GM10266 (cell line): ENCODE measurements at regions not wholly inside any gene's neighbourhood (a gene's known extent, or its start where the extent isn't known, plus 50 kb on each side); places are given as distances from the start of the nearest gene placed in this dataset.

Experiments used
- DNase-seq: peaks from one replicate; pipeline ENCODE4 v3.0.0; 2012; ENCODE audit errors: extremely low spot score
- TF ChIP-seq, protein P1 (sequence below): IDR thresholded peaks from 2 replicates; pipeline ENCODE4 v1.5.1; 2012; ENCODE audit warnings: mild to moderate bottlenecking, low read depth; ENCODE audit not compliant: control insufficient read depth, insufficient read depth; ENCODE audit errors: missing control alignments

- TF ChIP-seq, protein P1, sequence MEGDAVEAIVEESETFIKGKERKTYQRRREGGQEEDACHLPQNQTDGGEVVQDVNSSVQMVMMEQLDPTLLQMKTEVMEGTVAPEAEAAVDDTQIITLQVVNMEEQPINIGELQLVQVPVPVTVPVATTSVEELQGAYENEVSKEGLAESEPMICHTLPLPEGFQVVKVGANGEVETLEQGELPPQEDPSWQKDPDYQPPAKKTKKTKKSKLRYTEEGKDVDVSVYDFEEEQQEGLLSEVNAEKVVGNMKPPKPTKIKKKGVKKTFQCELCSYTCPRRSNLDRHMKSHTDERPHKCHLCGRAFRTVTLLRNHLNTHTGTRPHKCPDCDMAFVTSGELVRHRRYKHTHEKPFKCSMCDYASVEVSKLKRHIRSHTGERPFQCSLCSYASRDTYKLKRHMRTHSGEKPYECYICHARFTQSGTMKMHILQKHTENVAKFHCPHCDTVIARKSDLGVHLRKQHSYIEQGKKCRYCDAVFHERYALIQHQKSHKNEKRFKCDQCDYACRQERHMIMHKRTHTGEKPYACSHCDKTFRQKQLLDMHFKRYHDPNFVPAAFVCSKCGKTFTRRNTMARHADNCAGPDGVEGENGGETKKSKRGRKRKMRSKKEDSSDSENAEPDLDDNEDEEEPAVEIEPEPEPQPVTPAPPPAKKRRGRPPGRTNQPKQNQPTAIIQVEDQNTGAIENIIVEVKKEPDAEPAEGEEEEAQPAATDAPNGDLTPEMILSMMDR: no peak
- no peak for DNase-seq
These were observed 95.6 kb downstream of the P2RY1 start for GRCh38 chr3:152930516-152930915.

DNA sequence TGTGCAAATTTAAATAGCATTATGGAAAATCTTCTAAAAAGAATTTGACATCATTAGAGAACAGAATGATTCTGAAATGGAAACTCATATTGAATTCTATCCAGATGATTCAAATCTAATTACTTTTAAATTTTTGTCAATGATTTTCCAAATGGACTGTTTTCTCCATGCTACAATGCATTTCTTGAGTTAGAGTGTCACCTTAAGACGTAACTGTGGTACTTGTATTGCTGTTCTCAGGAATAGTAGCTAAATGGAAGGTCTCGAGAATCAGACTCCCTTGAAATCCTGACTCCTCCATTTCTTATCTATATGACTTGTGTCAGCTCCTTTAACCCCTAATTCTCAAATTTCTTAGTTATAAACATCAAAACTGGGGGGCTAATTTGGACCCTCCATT, 102.3 kb downstream of the P2RY1 start:
- TF ChIP-seq, protein P1: no peak
- no peak for DNase-seq

DNA sequence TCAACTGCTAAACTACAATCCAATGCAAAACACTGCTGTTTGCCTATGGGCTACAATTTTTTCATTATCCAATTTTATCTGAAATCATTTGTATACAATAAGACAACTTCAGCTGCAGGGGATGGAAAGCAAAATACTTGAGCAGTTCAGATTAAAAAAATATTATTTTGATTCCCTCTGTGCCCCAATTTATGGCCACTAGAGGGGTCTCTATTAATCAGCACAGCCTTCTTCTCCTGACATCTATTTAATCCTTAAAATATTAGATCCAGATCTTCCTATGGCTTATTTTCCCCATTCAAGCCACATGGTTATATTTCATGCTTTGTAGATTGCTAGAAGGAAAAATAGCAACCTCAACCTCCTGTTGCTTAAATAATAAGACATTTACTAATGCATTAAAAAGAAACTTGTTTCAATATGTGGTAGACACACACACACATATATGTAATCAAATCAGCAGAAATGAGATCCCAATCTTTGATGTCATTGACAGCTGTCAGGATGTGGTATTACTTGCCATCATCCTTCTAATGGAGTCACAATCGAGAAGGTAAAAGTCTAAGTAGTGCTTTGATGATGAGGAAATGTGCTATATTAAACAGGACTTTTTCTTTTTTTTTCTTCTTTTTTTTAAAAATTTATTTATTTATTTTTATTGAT, 104.2 kb downstream of the P2RY1 start:
- TF ChIP-seq, protein P1: no peak
- no peak for DNase-seq

GRCh38 chr3:152941859-152942258, 106.9 kb downstream of the P2RY1 start:
- no peak for DNase-seq
- TF ChIP-seq, protein P1: no peak

GRCh38 chr3:152942366-152942765, 107.4 kb downstream of the P2RY1 start:
- DNase-seq: no peak
- TF ChIP-seq, protein P1: no peak

GRCh38 chr3:152943645-152944044, 108.7 kb downstream of the P2RY1 start:
- TF ChIP-seq, protein P1: no peak

GRCh38 chr3:152944671-152945070, 109.7 kb downstream of the P2RY1 start:
- no peak for DNase-seq
- TF ChIP-seq, protein P1: no peak

More at GRCh38 chr3:152943645-152944044, 108.7 kb downstream of the P2RY1 start:
- DNase-seq: no peak
